Gastrocnemius medialis (tissue), 4 donors: ENCODE measurements at regions not wholly inside any gene's neighbourhood (a gene's known extent, or its start where the extent isn't known, plus 50 kb on each side); places are given as distances from the start of the nearest gene placed in this dataset.

Experiments
- ATAC-seq, 2 donors: fragments of 150-250 bp; one replicate each; pipeline ENCODE4 v1.9.1; 2016
- DNase-seq, 2 donors: peaks; one replicate each; pipeline ENCODE4 v3.0.0-alpha.2; 2019
- H3K27ac ChIP-seq, 4 donors: fragments of 200-600 bp; sonication (generic); 1 replicate in 1 of 4; 2 replicates in 3 of 4; pipeline ENCODE4 v1.5.1; 2016 to 2018; ENCODE audit warnings: mild to moderate bottlenecking in 2 of 4, moderate library complexity in 1 of 4
- H3K27me3 ChIP-seq, 3 donors: fragments of 200-600 bp; sonication (generic) in 2 of 3; 1 replicate in 1 of 3; 2 replicates in 2 of 3; pipeline versions ENCODE4 v1.5.1 to v1.6.0; 2016 to 2019; ENCODE audit warnings: mild to moderate bottlenecking in 1 of 3, moderate library complexity in 1 of 3
- H3K36me3 ChIP-seq, 2 donors: fragments of 200-600 bp; sonication (generic) in 1 of 2; one replicate each; pipeline ENCODE4 v1.5.1; 2017 to 2018
- H3K4me1 ChIP-seq, 2 donors: fragments of 200-600 bp; sonication (generic) in 1 of 2; one replicate each; pipeline ENCODE4 v1.5.1; 2016 to 2017; ENCODE audit warnings: mild to moderate bottlenecking in 2 of 2
- H3K4me3 ChIP-seq, 4 donors: fragments of 200-600 bp; sonication (generic) in 3 of 4; 1 replicate in 1 of 4; 2 replicates in 3 of 4; pipeline ENCODE4 v1.5.1; 2016 to 2019; ENCODE audit warnings: mild to moderate bottlenecking in 2 of 4
- H3K9me3 ChIP-seq, 3 donors: fragments of 200-600 bp; sonication (generic) in 2 of 3; 1 replicate in 1 of 3; 2 replicates in 2 of 3; pipeline ENCODE4 v1.5.1; 2016 to 2019
- POLR2A ChIP-seq, 2 donors: fragments of 450-650 bp; IDR thresholded peaks; one replicate each; pipeline ENCODE4 v1.6.1; 2017; ENCODE audit warnings: antibody characterized with exemption in 2 of 2, mild to moderate bottlenecking in 2 of 2, moderate library complexity in 2 of 2
- in situ Hi-C, 4 donors: fragments of 200-750 bp; cut with MboI; loops; one replicate each; pipeline versions ENCODE4 v1.15.0 to v1.8.0; 2017; ENCODE audit warnings: low sequenced_read_pairs in 4 of 4
- intact Hi-C: fragments of 100-400 bp; cut with DNase I; formaldehyde crosslinking; loops from one replicate; pipeline ENCODE4 v1.15.1; 2023; ENCODE audit warnings: low total_unique reads
- TF ChIP-seq, protein P1 (sequence below), 5 experiments: fragments of 450-650 bp in 3 of 5; fragments of 200-600 bp in 2 of 5; sonication (generic) in 2 of 5; IDR thresholded peaks in 4 of 5; conservative IDR thresholded peaks in 1 of 5; 1 replicate in 4 of 5; 2 replicates in 1 of 5; pipeline ENCODE4 v1.5.1; 2016 to 2019; ENCODE audit warnings: antibody characterized with exemption in 5 of 5, mild to moderate bottlenecking in 3 of 5, moderate library complexity in 3 of 5

DNA sequence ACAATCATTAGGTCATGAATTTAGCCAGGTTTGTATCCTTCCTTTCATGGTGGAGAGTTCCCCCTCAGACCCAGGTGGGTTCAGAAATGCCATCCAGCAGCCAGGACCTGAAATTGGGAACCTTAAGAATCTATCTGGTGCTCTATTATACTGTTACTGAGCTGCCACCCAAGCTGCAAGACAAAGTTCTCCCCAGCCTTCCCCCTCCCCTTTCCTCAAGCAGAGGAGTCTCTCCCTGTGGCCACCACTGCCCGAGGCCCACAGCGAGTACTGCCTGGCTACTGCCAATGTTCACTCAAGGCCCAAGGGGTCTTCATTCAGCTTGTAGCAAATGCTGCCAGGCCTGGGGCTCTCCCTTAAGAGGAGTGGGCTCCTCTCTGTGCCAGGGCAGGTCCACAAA is 133.8 kb downstream of the TMEM38B start:
- ATAC-seq (no peak), DNase-seq (no peak)
- no peak for TF ChIP-seq POLR2A (IDR thresholded peaks at IDR 0.05)
- TF ChIP-seq, protein P1, sequence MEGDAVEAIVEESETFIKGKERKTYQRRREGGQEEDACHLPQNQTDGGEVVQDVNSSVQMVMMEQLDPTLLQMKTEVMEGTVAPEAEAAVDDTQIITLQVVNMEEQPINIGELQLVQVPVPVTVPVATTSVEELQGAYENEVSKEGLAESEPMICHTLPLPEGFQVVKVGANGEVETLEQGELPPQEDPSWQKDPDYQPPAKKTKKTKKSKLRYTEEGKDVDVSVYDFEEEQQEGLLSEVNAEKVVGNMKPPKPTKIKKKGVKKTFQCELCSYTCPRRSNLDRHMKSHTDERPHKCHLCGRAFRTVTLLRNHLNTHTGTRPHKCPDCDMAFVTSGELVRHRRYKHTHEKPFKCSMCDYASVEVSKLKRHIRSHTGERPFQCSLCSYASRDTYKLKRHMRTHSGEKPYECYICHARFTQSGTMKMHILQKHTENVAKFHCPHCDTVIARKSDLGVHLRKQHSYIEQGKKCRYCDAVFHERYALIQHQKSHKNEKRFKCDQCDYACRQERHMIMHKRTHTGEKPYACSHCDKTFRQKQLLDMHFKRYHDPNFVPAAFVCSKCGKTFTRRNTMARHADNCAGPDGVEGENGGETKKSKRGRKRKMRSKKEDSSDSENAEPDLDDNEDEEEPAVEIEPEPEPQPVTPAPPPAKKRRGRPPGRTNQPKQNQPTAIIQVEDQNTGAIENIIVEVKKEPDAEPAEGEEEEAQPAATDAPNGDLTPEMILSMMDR (IDR thresholded peaks at IDR 0.05 in 4 of 5, conservative IDR thresholded peaks at IDR 0.05 in 1 of 5) = no peak
- H3K4me1 ChIP-seq = no peaks in the 10 kb centered on the region
- no peak overlapping the region for H3K27ac ChIP-seq
- intact Hi-C loops (no loop called here), in situ Hi-C loops (no loop called here)
- no peaks in the 10 kb centered on the region for H3K36me3 ChIP-seq
- H3K9me3 ChIP-seq = no peaks in the 10 kb centered on the region
- H3K4me3 ChIP-seq = no peak overlapping the region
- no peaks in the 10 kb centered on the region for H3K27me3 ChIP-seq

GRCh38 chr9:105828596-105829213 is 134.4 kb downstream of the TMEM38B start:
- ATAC-seq (no peak), DNase-seq (no peak)
- in situ Hi-C loops (no loop called here), intact Hi-C loops (no loop called here)
- Histone ChIP-seq H3K27me3 (no peaks in the 10 kb centered on the region), H3K9me3 (no peaks in the 10 kb centered on the region), H3K4me1 (no peaks in the 10 kb centered on the region), H3K27ac (no peak overlapping the region), H3K4me3 (no peak overlapping the region), H3K36me3 (no peaks in the 10 kb centered on the region)
- TF ChIP-seq, protein P1 (IDR thresholded peaks at IDR 0.05 in 4 of 5, conservative IDR thresholded peaks at IDR 0.05 in 1 of 5) = no peak
- no peak for TF ChIP-seq POLR2A (IDR thresholded peaks at IDR 0.05)

DNA sequence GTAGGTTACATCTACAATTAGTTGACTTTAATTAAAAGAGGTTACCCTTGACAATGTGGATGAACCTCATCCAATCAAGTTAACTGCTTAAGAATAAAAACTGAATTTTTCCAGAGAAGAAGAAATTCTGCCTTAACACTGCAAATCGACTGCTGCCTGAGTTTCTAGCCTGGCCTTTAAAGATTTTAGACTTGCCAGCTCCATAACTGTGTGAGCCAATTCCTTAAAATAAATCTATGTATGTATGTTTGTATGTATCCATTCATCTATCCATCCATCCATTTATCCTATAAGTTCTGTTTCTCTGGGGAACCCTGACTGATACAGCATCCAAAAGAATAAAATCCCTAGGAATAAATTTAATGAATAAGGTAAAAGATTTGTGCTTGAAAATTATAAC is 136.1 kb downstream of the TMEM38B start:
- TF ChIP-seq, protein P1 (IDR thresholded peaks at IDR 0.05 in 4 of 5, conservative IDR thresholded peaks at IDR 0.05 in 1 of 5) = no peak
- Histone ChIP-seq H3K4me3 (no peak overlapping the region), H3K27ac (no peak overlapping the region), H3K27me3 (no peaks in the 10 kb centered on the region), H3K4me1 (peaks cover 0 to 5% of the 10 kb centered on the region in 2 donors), H3K36me3 (no peaks in the 10 kb centered on the region), H3K9me3 (no peaks in the 10 kb centered on the region)
- ATAC-seq (no peak), DNase-seq (no peak)
- in situ Hi-C loops = no loop called here
- intact Hi-C loops = no loop called here

DNA sequence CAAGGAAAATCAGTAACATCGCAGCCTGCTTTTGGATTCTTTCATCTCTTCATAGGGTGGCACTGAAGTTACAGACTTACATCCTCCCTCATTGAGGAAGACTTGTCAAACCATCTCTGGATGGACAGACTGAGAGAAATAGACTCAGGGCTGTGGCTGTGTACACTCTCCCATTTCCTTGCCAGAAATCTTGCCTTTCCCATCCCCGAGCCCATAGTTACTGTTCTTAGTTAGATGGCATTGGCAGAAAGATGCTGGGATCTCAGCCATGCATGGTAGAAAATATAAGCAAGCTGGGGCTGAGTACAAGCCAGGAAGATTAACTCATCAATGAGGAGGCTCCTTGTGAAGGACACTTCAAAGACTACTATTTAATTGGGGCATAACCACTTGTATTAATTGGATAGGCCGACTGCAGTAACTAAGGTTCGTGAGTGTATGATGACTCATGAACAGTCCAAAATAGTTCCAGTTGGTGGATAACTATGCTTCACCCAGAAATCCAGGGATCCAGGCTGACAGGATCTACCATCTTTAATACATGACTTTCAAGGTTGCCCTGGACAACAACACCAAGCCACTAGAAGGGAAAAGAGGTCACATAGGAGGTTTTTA is 137.9 kb downstream of the TMEM38B start:
- no peaks in the 10 kb centered on the region for H3K36me3 ChIP-seq
- intact Hi-C loops = no loop called here
- no peak for TF ChIP-seq POLR2A (IDR thresholded peaks at IDR 0.05)
- TF ChIP-seq, protein P1 (IDR thresholded peaks at IDR 0.05 in 4 of 5, conservative IDR thresholded peaks at IDR 0.05 in 1 of 5) = no peak
- H3K4me3 ChIP-seq = no peak overlapping the region
- no peaks in the 10 kb centered on the region for H3K27me3 ChIP-seq
- H3K27ac ChIP-seq = no peak overlapping the region
- in situ Hi-C loops = no loop called here
- ATAC-seq = no peak
- DNase-seq = no peak
- peaks cover 0 to 11% of the 10 kb centered on the region in 2 donors for H3K4me1 ChIP-seq
- no peaks in the 10 kb centered on the region for H3K9me3 ChIP-seq
